ENCODE measurements at regions not wholly inside any gene's neighbourhood (a gene's known extent, or its start where the extent isn't known, plus 50 kb on each side); places are given as distances from the start of the nearest gene placed in this dataset.

DNA sequence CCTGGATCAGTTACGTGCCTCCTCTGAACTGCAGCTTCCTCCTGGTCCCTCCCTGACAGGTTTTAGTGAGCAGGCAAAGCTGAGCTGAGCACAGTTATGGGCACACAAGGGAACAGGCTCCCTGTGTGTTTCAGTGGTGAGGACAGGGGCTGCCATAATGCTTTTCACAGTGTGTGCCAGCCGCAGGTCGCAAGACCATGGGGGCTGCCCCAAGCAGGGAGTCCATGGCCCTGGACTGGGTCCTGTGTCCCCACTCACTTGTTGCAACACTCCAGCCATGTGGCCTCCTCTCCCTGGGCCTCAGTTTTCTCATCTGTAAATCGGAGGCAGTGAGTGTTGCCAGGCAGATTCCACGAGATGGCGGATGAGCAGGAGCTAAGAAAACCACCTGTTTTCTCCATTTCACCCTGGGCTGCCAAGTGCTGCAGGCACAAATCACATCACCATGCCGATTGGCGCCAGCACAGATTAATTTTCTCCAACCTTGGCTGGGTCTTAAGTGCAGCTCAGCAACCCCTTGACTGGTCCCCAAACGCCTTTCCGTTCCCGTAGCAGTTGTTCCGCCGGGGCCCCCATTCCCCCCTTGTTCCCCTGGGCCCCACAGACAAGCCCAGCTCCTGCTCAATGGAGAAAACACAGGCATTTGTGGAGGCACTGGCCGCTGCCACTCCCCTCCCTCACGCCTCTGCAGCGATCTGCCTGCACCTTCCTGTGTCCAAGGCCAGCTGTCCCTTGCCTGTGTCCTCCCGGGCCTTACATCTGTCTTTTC lies 57.1 kb upstream of the NNAT start:
- intact Hi-C loops (cut with micrococcal nuclease) = no loop called here
- Histone ChIP-seq H3K9me3 (replicated peaks) (peaks cover 17% of the 10 kb centered on the region), H3K27ac (replicated peaks) (no peak overlapping the region), H3K4me3 (no peak overlapping the region), H3K27me3 (ENCODE audit: low read depth) (peaks cover 6% of the 10 kb centered on the region), H3K4me1 (no peaks in the 10 kb centered on the region), H3K36me3 (no peaks in the 10 kb centered on the region)
- TF ChIP-seq, protein P1, sequence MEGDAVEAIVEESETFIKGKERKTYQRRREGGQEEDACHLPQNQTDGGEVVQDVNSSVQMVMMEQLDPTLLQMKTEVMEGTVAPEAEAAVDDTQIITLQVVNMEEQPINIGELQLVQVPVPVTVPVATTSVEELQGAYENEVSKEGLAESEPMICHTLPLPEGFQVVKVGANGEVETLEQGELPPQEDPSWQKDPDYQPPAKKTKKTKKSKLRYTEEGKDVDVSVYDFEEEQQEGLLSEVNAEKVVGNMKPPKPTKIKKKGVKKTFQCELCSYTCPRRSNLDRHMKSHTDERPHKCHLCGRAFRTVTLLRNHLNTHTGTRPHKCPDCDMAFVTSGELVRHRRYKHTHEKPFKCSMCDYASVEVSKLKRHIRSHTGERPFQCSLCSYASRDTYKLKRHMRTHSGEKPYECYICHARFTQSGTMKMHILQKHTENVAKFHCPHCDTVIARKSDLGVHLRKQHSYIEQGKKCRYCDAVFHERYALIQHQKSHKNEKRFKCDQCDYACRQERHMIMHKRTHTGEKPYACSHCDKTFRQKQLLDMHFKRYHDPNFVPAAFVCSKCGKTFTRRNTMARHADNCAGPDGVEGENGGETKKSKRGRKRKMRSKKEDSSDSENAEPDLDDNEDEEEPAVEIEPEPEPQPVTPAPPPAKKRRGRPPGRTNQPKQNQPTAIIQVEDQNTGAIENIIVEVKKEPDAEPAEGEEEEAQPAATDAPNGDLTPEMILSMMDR (IDR thresholded peaks at IDR 0.05; ENCODE audit: borderline replicate concordance) = no peak
- DNase-seq = no peak

DNA sequence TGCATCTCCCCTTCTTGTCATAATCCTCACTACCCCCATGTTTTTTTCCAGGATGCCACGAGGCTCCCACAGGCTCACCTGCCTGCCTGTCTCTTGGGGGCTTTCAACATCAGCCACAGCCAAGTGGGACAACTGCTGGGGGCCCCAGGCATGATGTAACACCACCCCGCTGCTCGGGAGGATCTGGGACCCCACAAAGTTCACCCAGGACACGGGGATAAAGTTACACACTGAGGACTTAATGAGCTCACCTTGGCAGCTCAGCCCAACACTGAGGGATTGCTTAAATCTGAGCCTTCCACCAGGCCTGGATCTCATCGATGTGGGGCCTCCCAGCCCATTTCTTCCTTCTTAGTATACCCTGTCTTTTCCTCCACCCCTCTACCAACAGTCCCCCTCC lies 56.4 kb upstream of the NNAT start:
- Histone ChIP-seq H3K4me1 (no peaks in the 10 kb centered on the region), H3K4me3 (no peak overlapping the region), H3K36me3 (no peaks in the 10 kb centered on the region), H3K9me3 (replicated peaks) (peaks cover 10% of the 10 kb centered on the region), H3K27ac (replicated peaks) (no peak overlapping the region), H3K27me3 (ENCODE audit: low read depth) (peaks cover 6% of the 10 kb centered on the region)
- TF ChIP-seq, protein P1 (IDR thresholded peaks at IDR 0.05; ENCODE audit: borderline replicate concordance) = no peak
- intact Hi-C loops (cut with micrococcal nuclease) = no loop called here
- no peak for DNase-seq

All from left ventricle myocardium inferior (tissue), 1 donor.